CD4-positive, CD25-positive, alpha-beta regulatory T cell (primary cell): ENCODE measurements at regions not wholly inside any gene's neighbourhood (a gene's known extent, or its start where the extent isn't known, plus 50 kb on each side); places are given as distances from the start of the nearest gene placed in this dataset.

Source experiments
- ATAC-seq, 2 donors: fragments of 150-1000 bp; cut with Tn5 transposase; one replicate each; pipeline ENCODE4 v1.10.0; 2021; ENCODE audit warnings: low read depth in 2 of 2, moderate number of reproducible peaks in 2 of 2, moderate library complexity in 1 of 2
- DNase-seq, 3 donors: peaks; one replicate each; pipeline versions ENCODE4 v3.0.0 to v3.0.0-alpha.2; 2012 to 2022; ENCODE audit warnings: mixed read lengths in 1 of 3
- H3K27ac ChIP-seq: one replicate; pipeline ENCODE4 v1.7.0; 2013; ENCODE audit warnings: mild to moderate bottlenecking, low read length; ENCODE audit not compliant: insufficient read depth, poor library complexity, severe bottlenecking
- H3K27me3 ChIP-seq: one replicate; pipeline ENCODE4 v1.7.0; 2013; ENCODE audit warnings: low read length; ENCODE audit not compliant: control insufficient read depth, insufficient read depth
- H3K36me3 ChIP-seq: one replicate; pipeline ENCODE4 v1.7.0; 2013; ENCODE audit warnings: mild to moderate bottlenecking, low read length, moderate library complexity; ENCODE audit not compliant: control insufficient read depth, insufficient read depth
- H3K4me1 ChIP-seq: 2 replicates; pipeline ENCODE4 v1.7.0; 2013; ENCODE audit warnings: mild to moderate bottlenecking, low read length; ENCODE audit not compliant: insufficient read depth, control insufficient read depth, poor library complexity, severe bottlenecking
- H3K4me3 ChIP-seq: one replicate; pipeline ENCODE4 v1.7.0; 2013; ENCODE audit warnings: low read depth, mild to moderate bottlenecking, low read length, moderate library complexity
- H3K9me3 ChIP-seq, 2 experiments: 1 replicate in 1 of 2; 2 replicates in 1 of 2; pipeline ENCODE4 v1.7.0; 2013; ENCODE audit warnings: low read length in 2 of 2, mild to moderate bottlenecking in 1 of 2, moderate library complexity in 1 of 2; ENCODE audit not compliant: control insufficient read depth in 2 of 2
- H3K27ac Mint-ChIP-seq, 3 donors: one replicate each; pipeline ENCODE4 v1.8.0; 2020 to 2022; ENCODE audit warnings: mild to moderate bottlenecking in 3 of 3, mixed read lengths in 3 of 3, moderate library complexity in 2 of 3
- H3K27me3 Mint-ChIP-seq: one replicate; pipeline ENCODE4 v1.8.0; 2022; ENCODE audit warnings: mild to moderate bottlenecking, mixed read lengths
- H3K36me3 Mint-ChIP-seq: one replicate; pipeline ENCODE4 v1.8.0; 2020; ENCODE audit warnings: mixed read lengths
- H3K4me1 Mint-ChIP-seq, 4 donors: one replicate each; pipeline ENCODE4 v1.8.0; 2020 to 2022; ENCODE audit warnings: mixed read lengths in 4 of 4, mild to moderate bottlenecking in 1 of 4
- H3K4me3 Mint-ChIP-seq, 4 donors: one replicate each; pipeline ENCODE4 v1.8.0; 2020 to 2022; ENCODE audit warnings: mild to moderate bottlenecking in 4 of 4, mixed read lengths in 4 of 4, moderate library complexity in 3 of 4
- H3K9me3 Mint-ChIP-seq, 7 donors: one replicate each; pipeline ENCODE4 v1.8.0; 2020 to 2022; ENCODE audit warnings: mixed read lengths in 7 of 7, mild to moderate bottlenecking in 3 of 7, moderate library complexity in 2 of 7

GRCh38 chr4:29213020-29213419, 1507.1 kb upstream of the PCDH7 start:
- no peak overlapping the region for H3K4me3 ChIP-seq
- Mint-ChIP-seq H3K4me1 (no peaks in the 10 kb centered on the region), H3K9me3 (peaks cover 0 to 14% (median 4%) of the 10 kb centered on the region in 7 donors), H3K27ac (no peak overlapping the region), H3K36me3 (no peaks in the 10 kb centered on the region), H3K27me3 (no peaks in the 10 kb centered on the region), H3K4me3 (no peak overlapping the region)
- no peak for DNase-seq
- no peaks in the 10 kb centered on the region for H3K9me3 ChIP-seq
- H3K4me1 ChIP-seq, result no peaks in the 10 kb centered on the region
- H3K27ac ChIP-seq, result no peak overlapping the region
- no peaks in the 10 kb centered on the region for H3K27me3 ChIP-seq
- ATAC-seq, result no peak
- H3K36me3 ChIP-seq, result no peaks in the 10 kb centered on the region

- H3K4me3 Mint-ChIP-seq, result no peak overlapping the region
- no peak for ATAC-seq
- Histone ChIP-seq H3K9me3 (no peaks in the 10 kb centered on the region), H3K27ac (no peak overlapping the region), H3K4me1 (no peaks in the 10 kb centered on the region), H3K4me3 (no peak overlapping the region), H3K27me3 (no peaks in the 10 kb centered on the region), H3K36me3 (no peaks in the 10 kb centered on the region)
- no peak overlapping the region for H3K27ac Mint-ChIP-seq
- H3K4me1 Mint-ChIP-seq, result no peaks in the 10 kb centered on the region
- no peaks in the 10 kb centered on the region for H3K27me3 Mint-ChIP-seq
- no peak for DNase-seq
- no peaks in the 10 kb centered on the region for H3K36me3 Mint-ChIP-seq
- H3K9me3 Mint-ChIP-seq, result peaks cover 0 to 7% (median 0%) of the 10 kb centered on the region in 7 donors
Observed at GRCh38 chr4:29220761-29221160, 1499.4 kb upstream of the PCDH7 start.

- Mint-ChIP-seq H3K9me3 (peaks cover 0 to 10% (median 3%) of the 10 kb centered on the region in 7 donors), H3K27ac (no peak overlapping the region), H3K36me3 (no peaks in the 10 kb centered on the region), H3K27me3 (no peaks in the 10 kb centered on the region), H3K4me3 (no peak overlapping the region), H3K4me1 (no peaks in the 10 kb centered on the region)
- DNase-seq (no peak), ATAC-seq (no peak)
- Histone ChIP-seq H3K4me3 (no peak overlapping the region), H3K9me3 (peaks cover 0 to 6% of the 10 kb centered on the region in 2 experiments), H3K36me3 (no peaks in the 10 kb centered on the region), H3K4me1 (no peaks in the 10 kb centered on the region), H3K27me3 (no peaks in the 10 kb centered on the region), H3K27ac (no peak overlapping the region)
Observed at GRCh38 chr4:29224911-29225310, 1495.3 kb upstream of the PCDH7 start.

GRCh38 chr4:29240641-29241040, 1479.5 kb upstream of the PCDH7 start:
- no peak overlapping the region for H3K27ac ChIP-seq
- no peaks in the 10 kb centered on the region for H3K9me3 ChIP-seq
- H3K4me1 ChIP-seq, result no peaks in the 10 kb centered on the region
- ATAC-seq, result no peak
- H3K4me1 Mint-ChIP-seq, result no peaks in the 10 kb centered on the region
- H3K27me3 ChIP-seq, result no peaks in the 10 kb centered on the region
- H3K27ac Mint-ChIP-seq, result no peak overlapping the region
- no peak for DNase-seq
- no peak overlapping the region for H3K4me3 ChIP-seq
- no peaks in the 10 kb centered on the region for H3K36me3 ChIP-seq
- H3K4me3 Mint-ChIP-seq, result no peak overlapping the region
- no peaks in the 10 kb centered on the region for H3K36me3 Mint-ChIP-seq
- H3K27me3 Mint-ChIP-seq, result no peaks in the 10 kb centered on the region
- H3K9me3 Mint-ChIP-seq, result peaks cover 2 to 18% (median 13%) of the 10 kb centered on the region in 7 donors

GRCh38 chr4:29243054-29243453, 1477.1 kb upstream of the PCDH7 start:
- no peaks in the 10 kb centered on the region for H3K36me3 ChIP-seq
- no peak overlapping the region for H3K27ac ChIP-seq
- Mint-ChIP-seq H3K9me3 (peaks cover 0 to 13% (median 6%) of the 10 kb centered on the region in 7 donors), H3K4me1 (no peaks in the 10 kb centered on the region), H3K36me3 (no peaks in the 10 kb centered on the region), H3K4me3 (no peak overlapping the region), H3K27me3 (no peaks in the 10 kb centered on the region), H3K27ac (no peak overlapping the region)
- no peak overlapping the region for H3K4me3 ChIP-seq
- no peak for DNase-seq
- no peaks in the 10 kb centered on the region for H3K4me1 ChIP-seq
- no peaks in the 10 kb centered on the region for H3K27me3 ChIP-seq
- no peak for ATAC-seq
- no peaks in the 10 kb centered on the region for H3K9me3 ChIP-seq

- no peak for DNase-seq
- no peaks in the 10 kb centered on the region for H3K4me1 ChIP-seq
- no peaks in the 10 kb centered on the region for H3K27me3 ChIP-seq
- Mint-ChIP-seq H3K9me3 (peaks cover 0 to 12% (median 8%) of the 10 kb centered on the region in 7 donors), H3K27ac (no peak overlapping the region), H3K4me1 (no peaks in the 10 kb centered on the region), H3K36me3 (no peaks in the 10 kb centered on the region), H3K4me3 (no peak overlapping the region), H3K27me3 (no peaks in the 10 kb centered on the region)
- no peak overlapping the region for H3K4me3 ChIP-seq
- H3K36me3 ChIP-seq, result no peaks in the 10 kb centered on the region
- no peak for ATAC-seq
- no peaks in the 10 kb centered on the region for H3K9me3 ChIP-seq
- H3K27ac ChIP-seq, result no peak overlapping the region
Observed at GRCh38 chr4:29243851-29244250, 1476.3 kb upstream of the PCDH7 start.

GRCh38 chr4:29259556-29259955, 1460.6 kb upstream of the PCDH7 start:
- H3K9me3 Mint-ChIP-seq, result peaks cover 0 to 17% (median 14%) of the 10 kb centered on the region in 7 donors
- no peaks in the 10 kb centered on the region for H3K4me1 Mint-ChIP-seq
- no peaks in the 10 kb centered on the region for H3K27me3 Mint-ChIP-seq
- Histone ChIP-seq H3K4me1 (no peaks in the 10 kb centered on the region), H3K36me3 (no peaks in the 10 kb centered on the region), H3K9me3 (peaks cover 5 to 9% of the 10 kb centered on the region in 2 experiments), H3K4me3 (no peak overlapping the region), H3K27me3 (no peaks in the 10 kb centered on the region), H3K27ac (no peak overlapping the region)
- ATAC-seq (no peak), DNase-seq (no peak)
- H3K4me3 Mint-ChIP-seq, result no peak overlapping the region
- H3K36me3 Mint-ChIP-seq, result no peaks in the 10 kb centered on the region
- no peak overlapping the region for H3K27ac Mint-ChIP-seq

GRCh38 chr4:29262986-29263385, 1457.2 kb upstream of the PCDH7 start:
- no peaks in the 10 kb centered on the region for H3K27me3 ChIP-seq
- H3K9me3 ChIP-seq, result peaks cover 0 to 11% of the 10 kb centered on the region in 2 experiments
- H3K27ac Mint-ChIP-seq, result no peak overlapping the region
- DNase-seq (no peak), ATAC-seq (no peak)
- H3K27me3 Mint-ChIP-seq, result no peaks in the 10 kb centered on the region
- no peak overlapping the region for H3K4me3 Mint-ChIP-seq
- H3K4me3 ChIP-seq, result no peak overlapping the region
- no peaks in the 10 kb centered on the region for H3K4me1 Mint-ChIP-seq
- peaks cover 0 to 20% (median 9%) of the 10 kb centered on the region in 7 donors for H3K9me3 Mint-ChIP-seq
- H3K36me3 ChIP-seq, result no peaks in the 10 kb centered on the region
- no peaks in the 10 kb centered on the region for H3K36me3 Mint-ChIP-seq
- H3K27ac ChIP-seq, result no peak overlapping the region
- no peaks in the 10 kb centered on the region for H3K4me1 ChIP-seq
